GM21528 (cell line): ENCODE measurements at regions not wholly inside any gene's neighbourhood (a gene's known extent, or its start where the extent isn't known, plus 50 kb on each side); places are given as distances from the start of the nearest gene placed in this dataset.

Source experiments
- ATAC-seq: cut with Tn5 transposase; IDR thresholded peaks from one replicate; pipeline ENCODE4 v1.9.1; 2021; ENCODE audit warnings: mild to moderate bottlenecking, moderate library complexity; ENCODE audit not compliant: unreplicated experiment, low FRiP score

DNA sequence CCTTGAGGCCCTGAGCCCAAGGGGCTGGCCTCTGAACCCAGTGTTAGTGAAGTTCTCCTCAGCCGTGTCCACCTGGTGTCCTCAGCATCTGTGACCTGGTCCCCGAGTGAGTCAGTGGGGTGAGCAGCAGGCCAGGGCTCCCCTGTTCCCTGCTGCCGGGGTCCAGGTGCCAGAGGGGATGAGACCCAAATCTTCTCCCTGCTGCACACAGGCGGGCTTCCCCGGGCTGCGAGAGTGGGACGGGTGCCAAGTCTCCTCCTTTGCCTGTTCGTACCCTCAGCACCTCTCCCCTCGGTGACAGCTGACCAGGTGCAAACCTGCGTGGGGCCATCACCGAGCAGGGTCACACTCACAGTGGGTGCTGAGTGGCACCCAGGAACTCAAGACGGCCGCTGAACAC lies 514.5 kb downstream of the TBC1D22A start:
- ATAC-seq = no peak

DNA sequence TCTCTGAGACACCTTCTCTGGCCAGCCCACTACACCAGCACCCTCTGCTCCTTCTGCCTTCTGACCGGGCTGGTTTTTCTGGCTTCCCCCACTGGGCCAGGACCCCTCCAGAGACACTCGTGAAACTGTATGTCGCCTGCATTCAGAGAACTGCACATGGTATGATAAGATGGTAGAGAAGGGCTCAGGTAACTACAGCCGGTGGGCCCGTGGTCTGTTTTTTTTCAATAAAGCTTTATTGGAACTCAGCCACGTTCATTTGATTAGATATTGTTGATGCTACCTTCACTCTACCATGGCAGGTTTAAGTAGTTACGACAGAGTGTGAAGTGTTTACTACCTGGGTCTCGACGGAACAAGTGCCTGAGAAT lies 514.0 kb downstream of the TBC1D22A start:
- ATAC-seq = no peak

DNA sequence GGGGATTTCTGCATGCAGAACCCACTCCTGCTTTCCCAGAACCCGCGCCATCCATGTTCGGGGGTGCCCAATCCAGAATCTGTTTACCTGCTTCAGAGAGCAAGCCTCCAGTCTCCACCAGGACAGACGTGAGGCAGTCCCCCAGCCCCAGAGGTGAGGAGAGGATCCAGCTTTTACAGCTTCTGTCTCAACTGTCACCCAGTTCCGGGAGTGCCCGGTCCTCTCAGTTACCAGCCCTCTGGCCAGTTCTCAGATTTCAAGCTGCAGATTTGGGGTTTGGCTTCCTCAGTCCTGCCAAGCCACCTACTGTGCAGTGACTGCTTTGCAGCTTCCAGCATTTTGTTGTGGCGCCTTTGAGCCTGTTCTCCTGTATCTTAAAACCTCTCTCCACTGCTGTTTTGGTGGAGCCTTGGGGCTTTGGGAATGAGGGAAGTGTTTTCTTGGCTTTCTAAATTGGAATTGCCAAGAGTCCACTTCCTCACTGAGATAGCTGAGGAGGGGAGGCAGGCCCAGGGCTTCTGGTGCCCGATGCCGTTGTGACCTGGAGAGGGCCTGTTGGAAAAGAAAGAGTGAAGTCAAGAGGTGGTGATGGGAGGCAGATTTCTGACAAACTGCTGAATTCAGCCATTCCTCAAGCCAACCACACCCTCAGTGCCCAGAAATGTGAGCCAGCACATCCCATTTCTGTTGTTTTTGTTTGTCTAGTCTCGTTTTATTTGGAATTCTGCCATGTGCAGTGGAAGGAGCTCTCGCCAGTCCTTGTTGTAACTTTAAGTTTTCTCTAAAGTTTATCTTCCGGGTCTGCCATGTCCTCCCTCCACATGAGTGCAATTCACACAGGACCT lies 513.4 kb downstream of the TBC1D22A start:
- ATAC-seq = no peak

DNA sequence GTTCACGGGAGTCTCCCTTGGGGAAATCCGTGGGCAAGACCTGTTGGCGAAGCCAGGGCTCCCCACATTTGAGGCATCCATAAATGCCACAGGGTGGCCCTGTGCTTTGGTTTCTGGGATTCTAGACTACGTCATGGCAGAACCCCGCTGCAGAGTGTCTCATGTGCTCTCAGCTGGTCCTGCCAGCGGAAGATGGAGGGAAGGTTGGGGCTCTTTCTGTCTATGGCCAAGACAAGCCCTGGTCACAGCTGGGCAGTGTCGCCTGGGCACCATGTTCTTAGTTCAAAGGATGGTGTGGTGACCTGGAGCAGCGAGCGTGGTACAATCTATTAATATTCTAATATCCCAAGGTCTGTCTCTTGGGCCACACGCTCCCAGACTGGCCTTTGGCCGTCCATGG lies 511.7 kb downstream of the TBC1D22A start:
- ATAC-seq = no peak

DNA sequence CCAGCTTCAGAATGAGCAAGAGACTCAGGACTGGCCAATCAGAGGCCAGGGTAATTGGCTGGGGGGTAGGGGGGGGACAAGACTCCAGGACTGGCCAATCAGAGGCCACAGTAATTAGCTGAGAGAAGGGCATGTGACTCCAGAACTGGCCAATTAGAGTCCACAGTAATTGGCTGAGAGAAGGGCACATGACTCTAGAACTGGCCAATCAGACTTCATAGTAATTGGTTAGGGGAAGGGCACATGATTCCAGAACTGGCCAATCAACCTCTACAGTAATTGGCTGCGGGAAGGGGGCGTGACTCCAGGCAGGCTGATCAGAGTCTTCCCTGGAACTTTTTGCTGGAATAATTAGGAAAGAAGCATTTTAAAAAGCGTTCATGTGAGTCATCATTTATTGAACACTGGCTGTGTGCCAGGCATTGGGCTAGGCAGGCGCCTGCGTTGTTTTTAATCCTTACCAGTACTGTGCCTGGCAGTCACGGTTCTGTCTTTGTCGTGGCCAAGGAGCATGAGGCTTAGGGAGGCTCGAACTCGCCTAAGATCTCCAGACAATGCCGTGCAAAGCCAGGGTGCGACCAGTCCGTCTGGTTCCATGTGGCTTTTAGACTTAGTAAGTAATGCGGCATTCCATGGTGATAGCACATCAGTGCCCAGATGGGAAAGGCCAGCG lies 508.1 kb downstream of the TBC1D22A start:
- ATAC-seq = no peak

DNA sequence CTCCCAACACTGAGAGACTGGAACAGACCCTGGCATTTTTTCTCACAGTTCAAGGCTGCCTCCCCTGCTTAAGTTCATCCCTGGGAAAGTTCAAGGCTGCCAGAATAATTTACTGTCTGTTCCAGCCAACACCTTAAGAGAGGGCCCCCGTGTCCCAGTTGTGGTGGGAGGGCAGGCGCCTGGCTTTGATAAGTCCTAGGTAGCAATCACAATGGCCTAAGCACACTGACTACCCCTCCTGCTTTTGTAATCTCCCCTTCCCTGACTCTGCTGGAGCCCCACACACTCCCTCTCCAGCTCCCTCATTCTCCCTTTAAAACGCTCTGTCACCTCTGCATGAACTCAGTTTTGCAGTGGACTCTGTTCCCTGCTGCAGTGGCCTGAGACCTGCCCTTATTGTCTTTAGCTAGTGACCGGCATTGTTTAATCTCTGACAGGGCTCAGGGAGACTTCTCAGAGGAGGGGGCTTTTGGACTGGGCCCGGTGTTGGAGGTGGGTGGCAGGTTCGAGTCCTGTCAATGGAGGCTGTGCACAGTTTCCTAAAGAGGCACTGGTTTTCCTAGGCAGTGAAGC lies 507.2 kb downstream of the TBC1D22A start:
- ATAC-seq = no peak

DNA sequence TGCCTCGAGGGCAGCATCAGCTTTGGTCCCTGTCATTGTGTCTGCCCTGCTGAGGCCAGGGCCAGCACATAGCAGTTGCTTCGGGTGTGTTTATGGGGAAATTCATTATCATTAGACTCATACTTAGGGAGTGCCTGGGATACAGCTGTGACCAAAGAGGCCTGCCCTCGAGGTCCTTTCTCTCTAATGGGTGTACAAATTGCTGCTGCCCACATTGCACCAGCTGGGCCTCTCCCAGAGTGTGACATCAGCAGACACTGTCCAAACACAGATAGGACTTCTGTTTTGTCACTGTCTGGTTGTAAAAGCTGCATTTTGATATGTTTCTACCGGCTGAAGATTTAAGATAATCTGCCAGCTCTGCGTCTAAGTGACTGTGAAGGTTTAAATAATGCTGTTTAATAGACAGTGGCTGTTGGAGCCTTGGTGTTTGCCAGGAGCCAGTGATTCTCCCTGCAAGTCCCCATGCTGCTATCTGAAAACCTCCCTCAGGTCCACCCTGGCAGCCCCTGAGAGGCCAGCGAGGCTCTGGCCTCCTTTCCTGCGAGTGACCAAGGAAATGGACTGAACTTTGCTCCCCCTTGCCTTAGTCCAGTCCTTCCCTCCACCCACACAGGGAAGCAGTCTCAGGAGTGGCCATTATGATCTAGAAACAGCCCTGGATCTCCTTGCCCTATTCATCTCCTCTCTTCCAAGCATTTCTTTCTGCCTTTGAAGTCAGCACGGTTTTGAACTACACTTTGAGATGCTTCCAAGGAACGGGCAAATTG lies 505.2 kb downstream of the TBC1D22A start:
- no peak for ATAC-seq

DNA sequence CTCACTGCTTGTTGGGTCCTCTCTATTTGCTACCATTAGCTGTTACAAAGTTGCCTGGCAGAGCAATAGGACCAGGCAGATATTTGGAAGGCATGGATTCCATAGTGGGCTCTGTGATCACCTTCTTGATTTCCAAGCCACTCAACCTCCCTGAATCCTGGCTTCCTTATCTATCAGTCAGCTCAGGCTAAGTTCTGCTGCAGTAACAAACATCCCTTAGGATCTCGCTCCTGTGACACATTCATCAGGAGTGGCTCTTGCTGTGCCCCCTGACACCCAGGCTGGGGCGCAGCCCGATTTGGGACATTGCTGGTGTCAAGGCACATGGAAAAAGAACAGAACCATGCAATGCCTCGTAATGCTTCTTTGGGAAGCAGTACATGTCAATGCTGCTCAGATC lies 503.9 kb downstream of the TBC1D22A start:
- ATAC-seq = no peak

DNA sequence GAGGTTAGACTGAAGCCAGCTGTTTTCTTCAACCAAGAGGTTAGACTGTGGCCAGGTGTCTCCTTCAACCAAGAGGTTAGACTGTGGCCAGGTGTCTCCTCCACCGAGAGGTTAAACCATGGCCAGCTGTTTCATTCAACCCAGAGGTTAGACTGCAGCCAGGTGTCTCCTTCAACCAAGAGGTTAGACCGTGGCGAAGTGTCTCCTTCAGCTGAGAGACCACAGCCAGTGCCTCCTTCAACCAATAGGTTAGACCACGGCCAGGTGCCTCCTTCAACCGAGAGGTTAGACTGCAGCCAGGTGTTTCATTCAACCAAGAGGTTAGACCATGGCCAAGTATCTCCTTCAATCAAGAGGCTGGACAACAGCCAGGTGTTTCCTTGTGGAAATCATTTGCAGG lies 498.1 kb downstream of the TBC1D22A start:
- ATAC-seq = no peak

DNA sequence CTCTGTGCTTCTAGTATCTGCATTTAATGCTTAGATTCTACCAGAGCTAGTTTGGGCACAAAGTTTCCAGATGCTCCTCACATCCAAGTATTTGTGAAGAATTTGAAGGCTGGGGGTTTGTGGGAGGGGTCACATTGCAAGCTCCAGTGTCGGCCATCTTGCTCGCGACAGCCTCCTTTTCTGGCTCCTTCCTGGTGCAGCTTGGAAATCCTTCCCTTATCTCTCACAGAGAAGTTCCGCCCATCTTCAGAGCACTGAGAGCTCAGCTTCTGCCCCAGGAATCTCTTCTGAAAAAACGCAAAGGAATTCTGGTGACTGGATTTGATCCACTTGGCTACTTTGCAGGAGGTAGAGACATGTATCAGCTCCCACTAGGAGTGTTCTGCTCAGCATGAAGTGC lies 497.5 kb downstream of the TBC1D22A start:
- no peak for ATAC-seq

DNA sequence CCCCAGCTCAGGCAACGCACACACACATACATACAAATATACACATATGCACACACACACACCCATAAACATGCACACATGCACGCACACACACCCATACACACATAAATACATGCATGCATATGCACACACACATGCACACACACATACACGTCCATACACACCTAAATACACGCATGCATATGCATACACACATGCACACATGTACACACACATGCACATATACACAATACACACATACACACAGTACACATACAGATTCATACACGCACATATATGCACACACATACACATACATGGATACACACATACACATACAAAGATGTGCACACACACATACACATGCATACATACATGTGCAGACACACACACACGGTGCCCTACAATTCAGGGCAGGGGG lies 496.6 kb downstream of the TBC1D22A start:
- ATAC-seq = no peak

DNA sequence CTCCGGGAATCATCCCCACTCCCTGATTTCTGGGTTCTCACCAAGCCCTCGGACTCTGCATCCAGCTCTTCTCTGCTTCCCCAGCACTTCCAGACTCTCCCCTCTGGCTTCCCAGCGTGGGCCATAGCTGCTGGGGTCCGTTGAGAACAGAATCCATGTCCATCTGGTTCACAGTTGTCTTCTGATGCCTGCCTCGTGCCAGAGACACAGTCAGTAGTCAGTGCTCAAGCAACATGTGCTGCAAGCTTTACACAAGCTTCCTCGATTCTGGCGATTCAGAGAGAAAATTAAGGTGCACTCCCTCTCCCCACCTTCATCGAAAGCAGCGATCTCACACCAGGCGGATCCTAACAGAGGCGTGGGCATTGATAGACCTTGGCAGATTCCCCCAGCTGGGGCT lies 495.5 kb downstream of the TBC1D22A start:
- ATAC-seq = no peak

DNA sequence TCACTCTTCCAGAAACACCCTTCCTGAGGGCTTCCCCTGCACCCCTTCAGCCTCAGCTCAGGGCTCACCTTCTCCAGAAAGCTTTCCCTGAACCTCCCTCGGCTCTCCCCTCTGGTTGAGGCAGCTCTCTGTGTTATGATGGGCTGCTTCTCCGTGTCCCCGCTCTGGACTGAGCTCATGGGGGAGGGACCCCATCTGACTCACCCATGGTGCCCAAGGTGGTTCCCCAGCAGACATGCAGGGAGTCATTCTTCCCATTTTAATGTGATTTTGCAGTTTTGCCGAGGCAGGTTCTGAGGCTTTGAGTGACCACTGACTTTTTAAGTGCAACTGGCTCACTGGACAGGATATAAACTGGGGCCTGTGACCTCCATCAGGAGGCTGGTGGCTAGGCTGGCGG lies 495.1 kb downstream of the TBC1D22A start:
- no peak for ATAC-seq

DNA sequence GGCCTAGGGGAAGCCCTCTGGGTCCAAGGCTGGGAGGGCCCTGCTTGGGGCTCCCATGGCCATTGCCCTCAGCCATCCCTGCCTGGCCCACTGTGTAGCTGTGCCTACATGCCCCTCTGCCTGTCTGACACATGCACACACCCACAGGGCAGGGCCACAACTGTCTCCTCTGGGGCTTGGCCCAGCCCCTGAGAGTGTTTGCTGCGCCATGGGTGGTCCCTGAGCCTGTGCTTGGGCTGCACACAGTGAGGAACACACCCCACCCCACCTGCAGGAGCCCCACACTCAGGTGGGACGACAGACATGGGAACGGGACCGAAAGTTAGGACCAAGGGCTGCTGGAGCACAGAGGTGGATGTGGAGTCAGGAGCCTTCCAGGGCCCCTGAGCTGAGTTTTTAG lies 489.5 kb downstream of the TBC1D22A start:
- ATAC-seq = no peak

DNA sequence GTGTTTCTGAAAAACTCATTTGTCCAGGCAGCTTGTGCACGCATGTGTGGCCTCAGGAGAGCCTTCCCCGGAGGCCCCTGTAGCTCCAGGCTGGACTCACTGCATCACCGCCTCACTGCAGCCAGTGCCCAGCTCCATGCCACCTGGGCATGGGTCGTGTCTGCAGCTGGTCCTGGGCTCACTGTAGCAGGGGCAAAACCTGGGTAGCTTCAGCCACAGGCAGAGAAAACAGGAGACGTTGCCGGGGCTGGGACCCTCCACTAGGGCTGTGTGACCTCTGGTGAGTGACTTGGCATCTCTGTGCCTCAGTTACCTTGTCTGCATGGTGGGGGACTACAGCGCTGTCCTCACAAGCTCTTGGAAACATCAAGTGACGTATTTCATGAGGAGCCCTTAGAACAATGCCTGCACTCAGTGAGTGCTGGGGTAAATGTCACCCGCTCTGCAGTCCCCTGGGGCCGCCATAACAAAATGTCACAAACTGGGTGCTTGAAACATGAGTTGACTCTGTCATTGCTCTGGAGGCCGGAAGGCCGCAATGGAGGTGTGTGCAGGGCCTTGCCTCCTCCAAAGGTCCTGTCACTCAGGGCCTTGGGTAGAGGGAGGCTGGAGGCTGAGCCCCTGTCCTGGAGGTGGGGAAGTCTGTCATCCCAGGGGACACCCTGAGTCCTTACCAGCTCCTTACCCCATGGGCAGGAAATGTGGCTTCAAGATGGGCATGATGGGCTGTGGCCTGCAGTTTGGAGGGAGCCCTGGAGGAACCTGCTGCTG lies 488.7 kb downstream of the TBC1D22A start:
- no peak for ATAC-seq

DNA sequence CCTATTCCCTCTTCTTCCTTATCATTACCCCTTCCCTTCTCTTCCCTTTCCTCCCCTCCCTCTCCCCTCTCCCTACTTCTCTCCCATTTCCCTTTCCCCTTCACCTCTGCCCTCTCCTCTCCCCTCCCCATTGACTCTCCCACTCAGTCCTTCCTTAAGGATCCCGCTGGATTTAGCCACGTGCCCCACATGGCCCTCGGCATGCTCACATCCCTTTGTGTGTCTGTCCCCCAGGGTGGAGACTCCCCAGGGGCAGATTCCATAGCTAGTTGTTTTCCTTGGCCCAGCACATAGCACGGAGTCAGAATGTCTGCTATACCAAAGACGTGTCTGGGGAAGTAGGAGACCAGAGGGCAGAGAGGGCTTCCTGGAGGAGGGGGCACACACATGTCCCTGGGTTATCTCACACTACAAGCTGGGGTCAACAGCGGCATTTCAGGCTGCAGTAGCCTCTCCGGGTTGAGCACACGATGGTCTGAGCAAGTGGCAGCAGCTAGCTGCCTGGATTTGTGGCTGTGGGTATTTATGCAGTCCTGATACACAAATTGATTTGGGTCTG lies 487.0 kb downstream of the TBC1D22A start:
- no peak for ATAC-seq

DNA sequence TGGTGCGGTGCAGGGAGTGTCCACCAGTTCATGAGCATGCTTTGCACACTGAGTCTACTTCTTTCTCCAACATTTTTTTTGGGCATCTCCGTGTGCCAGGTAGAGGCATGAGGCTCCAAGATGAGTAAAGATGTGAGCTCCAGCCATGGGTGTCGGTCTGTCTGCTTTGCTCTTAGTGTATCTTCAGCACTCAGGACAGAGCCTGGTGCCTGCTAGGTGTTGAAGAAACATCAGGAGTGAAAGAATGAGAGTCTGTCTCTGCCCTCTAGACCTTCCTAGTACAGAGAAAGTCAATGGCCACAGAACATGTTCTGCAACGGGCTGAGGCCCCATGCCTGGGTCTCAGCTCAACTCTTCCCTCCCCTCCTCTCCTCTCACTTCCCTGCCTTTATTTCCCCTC lies 486.5 kb downstream of the TBC1D22A start:
- ATAC-seq = no peak

DNA sequence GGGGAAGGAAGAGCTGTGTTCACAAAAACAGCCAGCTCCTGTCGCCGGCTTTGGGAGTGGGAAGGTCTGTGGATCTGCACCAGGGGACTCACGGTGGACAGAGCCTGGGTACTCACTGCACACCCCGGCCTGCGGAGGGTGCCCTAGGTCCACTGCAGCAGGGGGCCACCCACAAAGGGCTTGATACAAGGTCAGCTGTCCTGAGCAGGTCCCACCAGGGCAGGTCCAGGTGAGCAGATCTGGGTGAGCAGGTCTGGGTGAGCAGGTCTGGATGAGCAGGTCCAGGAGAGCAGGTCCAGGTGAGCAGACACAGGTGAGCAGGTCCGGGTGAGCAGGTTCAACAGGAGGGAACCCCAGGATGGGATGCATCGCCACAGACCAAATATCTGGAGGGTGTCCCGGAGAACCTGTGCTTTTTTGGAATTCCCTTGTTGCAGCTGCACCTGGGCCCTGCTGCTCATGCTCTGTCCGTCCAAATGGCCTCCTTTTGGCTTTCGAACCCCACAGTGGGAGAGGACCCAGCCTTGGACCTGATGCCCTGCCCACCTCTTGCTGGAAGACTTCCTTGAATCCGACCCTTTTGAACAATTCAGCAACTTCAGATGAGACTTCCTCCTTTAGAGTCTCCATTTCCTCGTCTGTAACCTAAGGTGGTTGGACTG lies 485.3 kb downstream of the TBC1D22A start:
- ATAC-seq = no peak

DNA sequence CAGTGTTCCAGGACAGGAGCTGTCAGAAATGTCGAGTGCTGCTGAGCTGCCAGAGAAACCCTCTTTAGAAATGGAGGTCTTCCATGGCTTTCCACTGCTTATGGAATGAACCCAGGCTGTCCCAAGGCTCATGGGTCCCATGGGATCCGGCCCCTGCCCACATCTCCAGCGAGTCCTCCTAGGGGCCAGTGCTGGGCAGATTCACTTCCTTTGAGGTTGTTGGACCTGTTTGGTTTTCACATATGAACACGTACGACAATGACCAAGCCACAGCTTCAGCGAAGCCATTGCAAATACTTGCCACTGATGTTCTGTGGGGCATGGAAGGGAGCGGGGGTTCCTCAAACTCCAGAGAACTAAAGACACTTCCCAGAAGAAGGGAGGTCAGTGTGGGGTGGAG lies 483.3 kb downstream of the TBC1D22A start:
- ATAC-seq = no peak

DNA sequence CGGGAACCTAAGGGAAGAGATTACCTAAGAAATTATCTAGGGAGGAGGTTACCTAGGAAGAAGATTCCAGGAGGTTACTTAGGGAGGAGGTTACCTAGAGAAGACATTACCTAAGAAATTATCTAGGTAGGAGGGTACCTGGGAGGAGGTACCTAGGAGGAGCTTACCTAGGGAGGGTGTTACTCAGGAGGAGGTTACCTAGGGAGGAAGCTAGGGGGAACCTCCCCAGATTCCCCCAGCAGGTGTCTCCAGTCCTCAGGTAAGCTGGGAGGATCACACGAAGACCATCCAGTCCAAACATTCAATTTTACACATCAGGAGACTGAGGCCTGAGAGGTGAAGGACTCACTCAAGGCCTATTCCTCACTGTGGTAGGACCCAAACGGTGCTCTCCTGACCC lies 482.8 kb downstream of the TBC1D22A start:
- no peak for ATAC-seq
